Keratinocyte (primary cell): ENCODE measurements at regions not wholly inside any gene's neighbourhood (a gene's known extent, or its start where the extent isn't known, plus 50 kb on each side); places are given as distances from the start of the nearest gene placed in this dataset.
A peak's percentile ranks its signal among the peaks of the same experiment; 100 is the strongest.

Experiments used
- DNase-seq: peaks from one replicate; pipeline ENCODE4 v3.0.0-alpha.2; 2011; ENCODE audit warnings: low read depth, missing footprints, low spot score
- FAIRE-seq: peaks from 2 replicates; lab custom pipeline; 2011; peaks lifted over from hg19 to GRCh38; lab: Jason Lieb, UNC
- H2AFZ ChIP-seq: 2 replicates; pipeline ENCODE4 v1.6.0; 2012; ENCODE audit warnings: low read length, control low read depth, inconsistent platforms; ENCODE audit not compliant: control insufficient read depth
- H3K27ac ChIP-seq: 2 replicates; pipeline ENCODE4 v1.5.1; 2011; ENCODE audit warnings: low read length; ENCODE audit not compliant: control insufficient read depth, insufficient read depth
- H3K27me3 ChIP-seq: 3 replicates; pipeline ENCODE4 v1.6.0; 2011; ENCODE audit warnings: low read length; ENCODE audit not compliant: control insufficient read depth, insufficient read depth; ENCODE audit errors: extremely low read depth
- H3K36me3 ChIP-seq, 2 experiments: 2 replicates in 1 of 2; 3 replicates in 1 of 2; pipeline ENCODE4 v1.5.1; 2011; ENCODE audit warnings: low read length in 2 of 2, mild to moderate bottlenecking in 1 of 2; ENCODE audit not compliant: control insufficient read depth in 2 of 2, insufficient read depth in 2 of 2; ENCODE audit errors: extremely low read depth in 1 of 2
- H3K4me1 ChIP-seq: 3 replicates; pipeline ENCODE4 v1.5.1; 2011; ENCODE audit warnings: low read length; ENCODE audit not compliant: control insufficient read depth, insufficient read depth; ENCODE audit errors: extremely low read depth
- H3K4me2 ChIP-seq: 3 replicates; pipeline ENCODE4 v1.6.0; 2011; ENCODE audit warnings: low read depth, low read length; ENCODE audit not compliant: control insufficient read depth, insufficient read depth; ENCODE audit errors: extremely low read depth
- H3K4me3 ChIP-seq, 3 experiments: fragments of 200-600 bp in 1 of 3; sonication (generic) in 1 of 3; 2 replicates in 2 of 3; 3 replicates in 1 of 3; pipeline ENCODE4 v1.5.1; 2011 to 2016; ENCODE audit warnings: low read length in 3 of 3, mild to moderate bottlenecking in 3 of 3, control low read depth in 2 of 3, inconsistent platforms in 1 of 3, low read depth in 1 of 3, mixed read lengths in 1 of 3, mixed run types in 1 of 3, moderate library complexity in 1 of 3; ENCODE audit not compliant: control insufficient read depth in 2 of 3, insufficient read depth in 2 of 3; ENCODE audit errors: extremely low read depth in 1 of 3
- H3K79me2 ChIP-seq: 2 replicates; pipeline ENCODE4 v1.6.0; 2012; ENCODE audit warnings: low read length; ENCODE audit not compliant: control insufficient read depth, insufficient read depth
- H3K9ac ChIP-seq: 3 replicates; pipeline ENCODE4 v1.6.0; 2011; ENCODE audit warnings: low read length; ENCODE audit not compliant: control insufficient read depth, insufficient read depth; ENCODE audit errors: extremely low read depth
- H3K9me1 ChIP-seq: 3 replicates; pipeline ENCODE4 v1.6.0; 2011; ENCODE audit warnings: low read length; ENCODE audit not compliant: control insufficient read depth, insufficient read depth; ENCODE audit errors: extremely low read depth
- H3K9me3 ChIP-seq: 2 replicates; pipeline ENCODE4 v1.5.1; 2012; ENCODE audit warnings: low read depth, low read length; ENCODE audit not compliant: control insufficient read depth
- H4K20me1 ChIP-seq: 3 replicates; pipeline ENCODE4 v1.6.0; 2011; ENCODE audit warnings: low read length; ENCODE audit not compliant: control insufficient read depth, insufficient read depth; ENCODE audit errors: extremely low read depth
- CTCF ChIP-seq, 3 experiments: IDR thresholded peaks in 1 of 3; conservative IDR thresholded peaks in 1 of 3; optimal IDR thresholded peaks in 1 of 3; 2 replicates in 2 of 3; 3 replicates in 1 of 3; pipeline versions ENCODE3 to v1.5.1; 2011; ENCODE audit warnings: low read length in 3 of 3, mild to moderate bottlenecking in 3 of 3, moderate library complexity in 2 of 3, control low read depth in 1 of 3, inconsistent platforms in 1 of 3; ENCODE audit not compliant: insufficient read depth in 2 of 3; ENCODE audit errors: extremely low read depth in 1 of 3
- EZH2 ChIP-seq: IDR thresholded peaks from one replicate; pipeline ENCODE4 v1.6.1; 2012; ENCODE audit warnings: inconsistent platforms, mild to moderate bottlenecking, low read length, moderate library complexity
- dilution Hi-C: fragments of 300-500 bp; cut with MboI; formaldehyde crosslinking; loops from one replicate; pipeline ENCODE4 v1.7.0; 2020; ENCODE audit warnings: low sequenced_read_pairs; ENCODE audit not compliant: extremely low pct_ligation_motif_present

- Histone ChIP-seq H3K36me3 (no peaks in the 10 kb centered on the region), H3K79me2 (no peaks in the 10 kb centered on the region), H3K9ac (no peak overlapping the region), H4K20me1 (no peaks in the 10 kb centered on the region), H3K9me1 (no peaks in the 10 kb centered on the region), H2AFZ (no peak overlapping the region), H3K4me2 (no peak overlapping the region), H3K9me3 (no peaks in the 10 kb centered on the region), H3K4me3 (no peak overlapping the region), H3K27ac (no peak overlapping the region), H3K4me1 (peaks cover 5% of the 10 kb centered on the region), H3K27me3 (no peaks in the 10 kb centered on the region)
- no peak for DNase-seq
- FAIRE-seq: no peak
- TF ChIP-seq EZH2 (no peak), CTCF (optimal IDR thresholded peaks at IDR 0.05 in 1 of 3, IDR thresholded peaks at IDR 0.05 in 1 of 3, conservative IDR thresholded peaks at IDR 0.05 in 1 of 3; ENCODE audit: extremely low read depth in 1 of 3, insufficient read depth in 2 of 3, low read length in 3 of 3) (no peak)
- dilution Hi-C loops: no loop called here
These were observed 1113.9 kb upstream of the ACVR2A start for GRCh38 chr2:146730882-146731281.

- Histone ChIP-seq H3K9me3 (peaks cover 7% of the 10 kb centered on the region), H3K9me1 (no peaks in the 10 kb centered on the region), H3K4me3 (no peak overlapping the region), H3K4me1 (peaks cover 3% of the 10 kb centered on the region), H3K4me2 (no peak overlapping the region), H3K27ac (no peak overlapping the region), H3K27me3 (no peaks in the 10 kb centered on the region), H4K20me1 (no peaks in the 10 kb centered on the region), H3K79me2 (no peaks in the 10 kb centered on the region), H2AFZ (no peak overlapping the region), H3K9ac (no peak overlapping the region), H3K36me3 (no peaks in the 10 kb centered on the region)
- dilution Hi-C loops: no loop called here
- peak; percentile 81 for FAIRE-seq
- DNase-seq: peak; percentile 17
- TF ChIP-seq CTCF (optimal IDR thresholded peaks at IDR 0.05 in 1 of 3, IDR thresholded peaks at IDR 0.05 in 1 of 3, conservative IDR thresholded peaks at IDR 0.05 in 1 of 3; ENCODE audit: extremely low read depth in 1 of 3, insufficient read depth in 2 of 3, low read length in 3 of 3): peak in 1 of 3 experiments; percentile 27
- TF ChIP-seq EZH2: no peak
These were observed 1123.3 kb upstream of the ACVR2A start for GRCh38 chr2:146721486-146721885.
